ENCODE measurements at regions not wholly inside any gene's neighbourhood (a gene's known extent, or its start where the extent isn't known, plus 50 kb on each side); places are given as distances from the start of the nearest gene placed in this dataset.

DNA sequence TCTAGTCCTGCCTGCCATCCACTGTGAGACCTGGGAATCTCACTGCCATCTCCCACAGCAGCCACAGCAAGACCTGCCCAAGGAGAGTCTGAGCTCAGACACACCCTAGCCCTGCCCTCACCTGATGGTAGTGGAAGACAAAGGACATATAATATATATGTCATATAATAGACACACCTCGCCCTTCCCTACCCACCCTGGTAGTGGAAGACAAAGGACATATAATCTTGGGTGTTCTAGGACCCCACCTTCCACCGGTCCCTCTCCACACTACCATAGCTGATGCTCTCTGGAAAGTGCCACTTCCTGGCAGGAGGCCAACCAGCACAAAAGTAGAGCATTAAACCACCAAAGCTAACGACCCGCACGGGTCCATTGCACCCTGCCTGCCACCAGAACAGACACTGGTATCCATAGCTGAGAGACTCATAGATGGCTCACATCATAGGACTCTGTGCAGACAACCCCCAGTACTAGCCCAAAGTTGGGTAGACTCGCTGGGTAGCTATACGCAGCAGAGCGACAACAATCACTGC, 545.6 kb downstream of the CAAP1 start (continued):
- TF ChIP-seq CTBP2 (IDR thresholded peaks at IDR 0.05; ENCODE audit: borderline replicate concordance, insufficient read depth, insufficient read length, low read length) (no peak), RXRA (IDR thresholded peaks at IDR 0.05; ENCODE audit: insufficient read depth, low read depth, low read length) (no peak), TCF12 (IDR thresholded peaks at IDR 0.05; ENCODE audit: low read depth, low read length) (no peak), SIN3A (conservative IDR thresholded peaks at IDR 0.05 in 1 of 2, IDR thresholded peaks at IDR 0.05 in 1 of 2; ENCODE audit: low read depth in 1 of 2, low read length in 2 of 2) (no peak), ASH2L (IDR thresholded peaks at IDR 0.05; ENCODE audit: low read length) (no peak), GABPA (IDR thresholded peaks at IDR 0.05; ENCODE audit: borderline replicate concordance, insufficient read depth, low read length) (no peak), SRF (IDR thresholded peaks at IDR 0.05; ENCODE audit: low read depth, low read length) (no peak)
